ENCODE measurements at regions not wholly inside any gene's neighbourhood (a gene's known extent, or its start where the extent isn't known, plus 50 kb on each side); places are given as distances from the start of the nearest gene placed in this dataset.

- TF ChIP-seq SRSF9 (IDR thresholded peaks at IDR 0.05; ENCODE audit: borderline replicate concordance, low read depth, low read length) (no peak), ZNF184 (CRISPR knock-in tag; IDR thresholded peaks at IDR 0.05) (no peak), PYGO2 (tag; IDR thresholded peaks at IDR 0.05) (no peak), KLF13 (tag; IDR thresholded peaks at IDR 0.05; ENCODE audit: borderline replicate concordance, low read depth) (no peak), NR1H2 (CRISPR knock-in tag; IDR thresholded peaks at IDR 0.05) (no peak), MAX (CRISPR knock-in tag; IDR thresholded peaks at IDR 0.05) (no peak), FOXJ2 (tag; IDR thresholded peaks at IDR 0.05) (no peak), TSC22D4 (tag; IDR thresholded peaks at IDR 0.05) (no peak)
Observed at GRCh38 chr17:70021726-70022125, 53.3 kb upstream of the KCNJ16 start (continued).

- no peaks in the 10 kb centered on the region for H3K9me3 ChIP-seq (replicated peaks; ENCODE audit: control insufficient read depth, insufficient read depth, low read depth, low read length)
- WGBS (ENCODE audit: insufficient coverage, low coverage, missing lambda C conversion rate): 34% methylated on average over 3 of the region's 3 CpGs
- FAIRE-seq (no peak), DNase-seq (ENCODE audit: extremely low read depth in 1 of 4, low spot score in 3 of 4) (no peak), ATAC-seq (no peak)
- no peaks in the 10 kb centered on the region for H3K79me2 ChIP-seq (ENCODE audit: control insufficient read depth, insufficient read depth, low read length)
- H3K27ac ChIP-seq (ENCODE audit: extremely low read depth, low read depth, low read length): no peak overlapping the region
- BruUV-seq (replicated peaks): no TSS peak
- no peak overlapping the region for H2AFZ ChIP-seq (ENCODE audit: low read depth, low read length)
- ChIA-PET POLR2A (interaction anchor here (2.6 kb wide), 1 partner anchor 11 kb away, joined by 8 read pairs; no protein-coding TSS in a partner anchor), CTCF (ENCODE audit: low intra/inter-chr PET ratio) (no interaction called here)
- no peaks in the 10 kb centered on the region for H3K36me3 ChIP-seq (ENCODE audit: control insufficient read depth, insufficient read depth, low read length)
- no peak overlapping the region for H3K4me3 ChIP-seq
- H3K27me3 ChIP-seq (ENCODE audit: control insufficient read depth in 2 of 2, insufficient read depth in 2 of 2, low read length in 2 of 2): no peaks in the 10 kb centered on the region
- no peak overlapping the region for H3K4me2 ChIP-seq (ENCODE audit: insufficient read depth, low read length)
- TF ChIP-seq RBM22 (IDR thresholded peaks at IDR 0.05; ENCODE audit: low read depth, low read length, poor library complexity, severe bottlenecking): no peak
- no peak for TF ChIP-seq HES1 (IDR thresholded peaks at IDR 0.05; ENCODE audit: low read depth)
- intact Hi-C loops (cut with micrococcal nuclease): no loop called here
- H3K9me1 ChIP-seq (ENCODE audit: control insufficient read depth, insufficient read depth, low read length): no peaks in the 10 kb centered on the region
- no peak overlapping the region for H3K9ac ChIP-seq (ENCODE audit: insufficient read depth in 1 of 2, low read depth in 2 of 2, low read length in 2 of 2)
- no peaks in the 10 kb centered on the region for H4K20me1 ChIP-seq (replicated peaks; ENCODE audit: control insufficient read depth, insufficient read depth, low read length)
- in situ Hi-C loops (cut with MboI): no loop called here
- H3K4me1 ChIP-seq (replicated peaks in 1 of 2; ENCODE audit: control insufficient read depth in 2 of 2, insufficient read depth in 2 of 2, low read length in 2 of 2): no peaks in the 10 kb centered on the region
Observed at GRCh38 chr17:70022175-70022574, 52.9 kb upstream of the KCNJ16 start.

Measured in K562 (cell line).